ENCODE measurements at regions not wholly inside any gene's neighbourhood (a gene's known extent, or its start where the extent isn't known, plus 50 kb on each side); places are given as distances from the start of the nearest gene placed in this dataset.

DNA sequence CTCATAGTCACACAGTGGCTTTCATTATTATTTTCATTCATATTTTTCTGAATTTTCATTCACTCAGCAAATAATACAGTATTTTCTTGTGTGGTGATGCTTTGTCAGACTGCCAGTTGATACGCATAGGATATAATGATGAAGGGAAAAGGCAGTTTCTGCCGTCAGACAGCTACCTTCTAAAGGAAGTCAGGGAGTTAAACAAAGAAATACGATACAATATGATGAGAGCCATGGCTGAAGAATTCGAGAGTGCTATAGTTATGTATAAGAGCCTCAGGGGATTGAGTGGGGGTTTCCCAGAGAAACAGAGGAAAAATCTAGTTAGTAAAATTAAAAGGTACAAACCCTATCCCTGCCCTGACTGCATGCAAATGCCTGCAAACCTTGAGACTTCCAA lies 479.1 kb downstream of the OLFM4 start:
- Histone ChIP-seq H3K27ac (ENCODE audit: low read depth, low read length, poor library complexity, severe bottlenecking) (no peak overlapping the region), H3K36me3 (ENCODE audit: insufficient read depth, low read length, poor library complexity, severe bottlenecking) (no peaks in the 10 kb centered on the region), H3K27me3 (replicated peaks; ENCODE audit: insufficient read depth, low read depth, low read length, poor library complexity) (no peaks in the 10 kb centered on the region), H3K9me3 (ENCODE audit: low read depth, low read length, poor library complexity, severe bottlenecking) (no peaks in the 10 kb centered on the region), H3K4me1 (ENCODE audit: insufficient read depth, low read length, poor library complexity, severe bottlenecking) (no peaks in the 10 kb centered on the region), H3K4me3 (ENCODE audit: low read depth, low read length, poor library complexity, severe bottlenecking) (no peak overlapping the region)
- ChIA-PET POLR2A (ENCODE audit: low non-redundant PET) (no interaction called here), CTCF (no interaction called here)
- intact Hi-C loops (cut with micrococcal nuclease; ENCODE audit: unreplicated experiment): no loop called here
- no TSS peak for BruUV-seq (replicated peaks)
- no peak for DNase-seq (ENCODE audit: low spot score)
- TF ChIP-seq CTCF (conservative IDR thresholded peaks at IDR 0.05; ENCODE audit: low read depth, low read length): no peak
- no peak for TF ChIP-seq EZH2 (IDR thresholded peaks at IDR 0.05; ENCODE audit: borderline replicate concordance, low read depth, low read length, poor library complexity, severe bottlenecking)

DNA sequence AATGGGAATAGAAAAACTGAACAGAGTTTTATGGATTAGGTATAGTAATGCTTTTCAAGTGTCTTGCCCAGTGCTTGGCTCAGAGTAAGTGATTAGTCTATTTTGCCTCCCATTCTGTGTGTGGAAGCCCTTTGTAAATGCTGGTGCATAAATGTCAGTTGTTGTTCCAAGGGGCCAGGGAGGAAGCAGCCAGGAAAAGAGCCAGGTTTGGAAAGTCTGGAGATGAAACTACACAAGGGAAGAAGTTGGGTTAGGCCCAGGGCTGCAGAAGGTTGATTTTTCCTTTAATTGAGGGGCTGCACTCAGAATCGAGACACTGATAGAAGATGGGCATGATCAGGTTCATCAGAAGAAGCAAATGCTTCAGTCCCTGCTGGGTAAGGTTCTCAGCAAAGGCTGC lies 484.0 kb downstream of the OLFM4 start:
- no peak for TF ChIP-seq EZH2 (IDR thresholded peaks at IDR 0.05; ENCODE audit: borderline replicate concordance, low read depth, low read length, poor library complexity, severe bottlenecking)
- no peak for TF ChIP-seq CTCF (conservative IDR thresholded peaks at IDR 0.05; ENCODE audit: low read depth, low read length)
- BruUV-seq (replicated peaks): no TSS peak
- Histone ChIP-seq H3K9me3 (ENCODE audit: low read depth, low read length, poor library complexity, severe bottlenecking) (no peaks in the 10 kb centered on the region), H3K4me3 (ENCODE audit: low read depth, low read length, poor library complexity, severe bottlenecking) (no peak overlapping the region), H3K4me1 (ENCODE audit: insufficient read depth, low read length, poor library complexity, severe bottlenecking) (no peaks in the 10 kb centered on the region), H3K27me3 (replicated peaks; ENCODE audit: insufficient read depth, low read depth, low read length, poor library complexity) (no peaks in the 10 kb centered on the region), H3K36me3 (ENCODE audit: insufficient read depth, low read length, poor library complexity, severe bottlenecking) (no peaks in the 10 kb centered on the region), H3K27ac (ENCODE audit: low read depth, low read length, poor library complexity, severe bottlenecking) (no peak overlapping the region)
- intact Hi-C loops (cut with micrococcal nuclease; ENCODE audit: unreplicated experiment): no loop called here
- ChIA-PET POLR2A (ENCODE audit: low non-redundant PET) (no interaction called here), CTCF (no interaction called here)
- no peak for DNase-seq (ENCODE audit: low spot score)

GRCh38 chr13:53513226-53513625 lies 484.6 kb downstream of the OLFM4 start:
- Histone ChIP-seq H3K27me3 (replicated peaks; ENCODE audit: insufficient read depth, low read depth, low read length, poor library complexity) (no peaks in the 10 kb centered on the region), H3K9me3 (ENCODE audit: low read depth, low read length, poor library complexity, severe bottlenecking) (no peaks in the 10 kb centered on the region), H3K4me3 (ENCODE audit: low read depth, low read length, poor library complexity, severe bottlenecking) (no peak overlapping the region), H3K4me1 (ENCODE audit: insufficient read depth, low read length, poor library complexity, severe bottlenecking) (no peaks in the 10 kb centered on the region), H3K27ac (ENCODE audit: low read depth, low read length, poor library complexity, severe bottlenecking) (no peak overlapping the region), H3K36me3 (ENCODE audit: insufficient read depth, low read length, poor library complexity, severe bottlenecking) (no peaks in the 10 kb centered on the region)
- no TSS peak for BruUV-seq (replicated peaks)
- ChIA-PET CTCF (no interaction called here), POLR2A (ENCODE audit: low non-redundant PET) (no interaction called here)
- DNase-seq (ENCODE audit: low spot score): peak; percentile 40
- no peak for TF ChIP-seq EZH2 (IDR thresholded peaks at IDR 0.05; ENCODE audit: borderline replicate concordance, low read depth, low read length, poor library complexity, severe bottlenecking)
- TF ChIP-seq CTCF (conservative IDR thresholded peaks at IDR 0.05; ENCODE audit: low read depth, low read length): no peak
- intact Hi-C loops (cut with micrococcal nuclease; ENCODE audit: unreplicated experiment): no loop called here

Data from A673 (cell line).